ENCODE measurements at regions not wholly inside any gene's neighbourhood (a gene's known extent, or its start where the extent isn't known, plus 50 kb on each side); places are given as distances from the start of the nearest gene placed in this dataset.

- DNase-seq (ENCODE audit: low read depth), result no peak
- TF ChIP-seq CTCF (conservative IDR thresholded peaks at IDR 0.05; ENCODE audit: low read length), result no peak
- H3K4me3 ChIP-seq (ENCODE audit: low read length), result no peak overlapping the region
Observed at GRCh38 chr1:5565281-5566125, 426.7 kb downstream of the NPHP4 start.

- TF ChIP-seq CTCF (conservative IDR thresholded peaks at IDR 0.05; ENCODE audit: low read length), result no peak
- DNase-seq (ENCODE audit: low read depth), result no peak
- no peak overlapping the region for H3K4me3 ChIP-seq (ENCODE audit: low read length)
Observed at GRCh38 chr1:5564578-5565257, 427.5 kb downstream of the NPHP4 start.

GRCh38 chr1:5563861-5564577 is 428.2 kb downstream of the NPHP4 start:
- DNase-seq (ENCODE audit: low read depth), result no peak
- TF ChIP-seq CTCF (conservative IDR thresholded peaks at IDR 0.05; ENCODE audit: low read length), result no peak
- no peak overlapping the region for H3K4me3 ChIP-seq (ENCODE audit: low read length)

GRCh38 chr1:5562769-5563168 is 429.5 kb downstream of the NPHP4 start:
- no peak overlapping the region for H3K4me3 ChIP-seq (ENCODE audit: low read length)
- TF ChIP-seq CTCF (conservative IDR thresholded peaks at IDR 0.05; ENCODE audit: low read length), result no peak
- DNase-seq (ENCODE audit: low read depth), result no peak

- TF ChIP-seq CTCF (conservative IDR thresholded peaks at IDR 0.05; ENCODE audit: low read length), result no peak
- no peak overlapping the region for H3K4me3 ChIP-seq (ENCODE audit: low read length)
- DNase-seq (ENCODE audit: low read depth), result no peak
Observed at GRCh38 chr1:5562331-5562730, 429.9 kb downstream of the NPHP4 start.

GRCh38 chr1:5559078-5559477 is 433.1 kb downstream of the NPHP4 start:
- no peak overlapping the region for H3K4me3 ChIP-seq (ENCODE audit: low read length)
- no peak for TF ChIP-seq CTCF (conservative IDR thresholded peaks at IDR 0.05; ENCODE audit: low read length)
- no peak for DNase-seq (ENCODE audit: low read depth)
